Endothelial cell of umbilical vein (primary cell): ENCODE measurements at regions not wholly inside any gene's neighbourhood (a gene's known extent, or its start where the extent isn't known, plus 50 kb on each side); places are given as distances from the start of the nearest gene placed in this dataset.

ENCODE experiments used
- BruUV-seq: library from RNA; stranded (reverse); fragments of 400-500 nt; replicated peaks from 2 replicates; lab custom pipeline; 2021; lab: Mats Ljungman, UMichigan
- CTCF ChIA-PET: fragments of 300-600, 350-600 bp; sonication (Branson Sonifier 250); formaldehyde crosslinking; loops from one replicate; lab custom pipeline; 2021; ENCODE audit warnings: antibody characterized with exemption, inconsistent platforms; lab: Charles Lee
- POLR2A ChIA-PET: fragments of 300-600, 350-600 bp; sonication (Branson Sonifier 250); formaldehyde crosslinking; loops from one replicate; lab custom pipeline; 2021; ENCODE audit warnings: antibody characterized with exemption, inconsistent platforms; lab: Charles Lee
- DNase-seq: peaks from one replicate; pipeline ENCODE4 v3.0.0-alpha.2; 2011; ENCODE audit warnings: low read depth, low spot score
- FAIRE-seq: peaks from 2 replicates; lab custom pipeline; 2011; peaks lifted over from hg19 to GRCh38; lab: Jason Lieb, UNC
- H2AFZ ChIP-seq: 2 replicates; pipeline ENCODE4 v1.6.0; 2012; ENCODE audit warnings: low read depth, low read length, control low read depth, inconsistent platforms
- H3K27ac ChIP-seq: 2 replicates; pipeline ENCODE4 v1.5.1; 2011; ENCODE audit warnings: low read depth, mild to moderate bottlenecking, control low read depth, low read length, moderate library complexity; ENCODE audit not compliant: insufficient read depth
- H3K27me3 ChIP-seq, 2 experiments: 2 replicates each; pipeline versions ENCODE4 v1.6.0 to v1.6.1; 2011; ENCODE audit warnings: low read length in 2 of 2, mixed read lengths in 1 of 2; ENCODE audit not compliant: control insufficient read depth in 2 of 2, insufficient read depth in 2 of 2
- H3K36me3 ChIP-seq, 2 experiments: 2 replicates in 1 of 2; 3 replicates in 1 of 2; pipeline ENCODE4 v1.5.1; 2011; ENCODE audit warnings: low read length in 2 of 2, mild to moderate bottlenecking in 1 of 2, moderate library complexity in 1 of 2; ENCODE audit not compliant: control insufficient read depth in 2 of 2, insufficient read depth in 2 of 2; ENCODE audit errors: extremely low read depth in 1 of 2
- H3K4me1 ChIP-seq: 3 replicates; pipeline ENCODE4 v1.5.1; 2011; ENCODE audit warnings: mild to moderate bottlenecking, low read length; ENCODE audit not compliant: control insufficient read depth, insufficient read depth; ENCODE audit errors: extremely low read depth
- H3K4me2 ChIP-seq: 2 replicates; pipeline ENCODE4 v1.6.1; 2011; ENCODE audit warnings: low read length, control low read depth, mixed read lengths; ENCODE audit not compliant: insufficient read depth
- H3K4me3 ChIP-seq, 3 experiments: fragments of 200-600 bp in 1 of 3; sonication (generic), shearing (Covaris generic) in 1 of 3; replicated peaks in 1 of 3; 2 replicates each; pipeline ENCODE4 v1.5.1; 2011 to 2016; ENCODE audit warnings: control low read depth in 3 of 3, low read length in 3 of 3, mild to moderate bottlenecking in 2 of 3, inconsistent platforms in 1 of 3, low read depth in 1 of 3, moderate library complexity in 1 of 3; ENCODE audit not compliant: insufficient read depth in 1 of 3
- H3K79me2 ChIP-seq: 2 replicates; pipeline ENCODE4 v1.6.0; 2012; ENCODE audit warnings: low read length, inconsistent platforms; ENCODE audit not compliant: control insufficient read depth, insufficient read depth
- H3K9ac ChIP-seq: replicated peaks from 2 replicates; pipeline ENCODE3; 2011; ENCODE audit warnings: low read length, control low read depth; ENCODE audit not compliant: insufficient read depth; ENCODE audit errors: extremely low read depth
- H3K9me1 ChIP-seq: replicated peaks from 3 replicates; pipeline ENCODE4 v1.6.0; 2011; ENCODE audit warnings: mild to moderate bottlenecking, low read length; ENCODE audit not compliant: control insufficient read depth, insufficient read depth; ENCODE audit errors: extremely low read depth
- H3K9me3 ChIP-seq: replicated peaks from 2 replicates; pipeline ENCODE4 v1.5.1; 2012; ENCODE audit warnings: low read length, inconsistent platforms; ENCODE audit not compliant: control insufficient read depth, insufficient read depth
- H4K20me1 ChIP-seq: replicated peaks from 2 replicates; pipeline ENCODE3; 2011; ENCODE audit warnings: mild to moderate bottlenecking, low read length; ENCODE audit not compliant: control insufficient read depth, insufficient read depth; ENCODE audit errors: extremely low read depth
- CTCF ChIP-seq, 2 donors: IDR thresholded peaks; 1 replicate in 1 of 2; 2 replicates in 1 of 2; pipeline ENCODE4 v1.5.1; 2011; ENCODE audit warnings: low read length in 2 of 2, mild to moderate bottlenecking in 2 of 2, moderate library complexity in 2 of 2, control low read depth in 1 of 2, inconsistent platforms in 1 of 2, low read depth in 1 of 2; ENCODE audit not compliant: insufficient read depth in 1 of 2; ENCODE audit errors: extremely low read depth in 1 of 2
- EZH2 ChIP-seq: IDR thresholded peaks from 2 replicates; pipeline ENCODE4 v1.6.1; 2012; ENCODE audit warnings: borderline replicate concordance, low read depth, mild to moderate bottlenecking, moderate library complexity, low read length, inconsistent platforms; ENCODE audit not compliant: severe bottlenecking
- FOS ChIP-seq: IDR thresholded peaks from 2 replicates; pipeline ENCODE4 v1.6.1; 2011; ENCODE audit warnings: mild to moderate bottlenecking, low read length, moderate library complexity, borderline replicate concordance; ENCODE audit not compliant: insufficient read depth
- GATA2 ChIP-seq: IDR thresholded peaks from 2 replicates; pipeline ENCODE4 v1.7.0; 2011; ENCODE audit warnings: low read depth, mild to moderate bottlenecking, moderate library complexity, mixed read lengths, low read length; ENCODE audit not compliant: insufficient read length, insufficient read depth
- JUN ChIP-seq: IDR thresholded peaks from 2 replicates; pipeline ENCODE4 v1.6.1; 2011; ENCODE audit warnings: borderline replicate concordance, low read depth; ENCODE audit not compliant: insufficient read length, insufficient read depth
- MAX ChIP-seq: IDR thresholded peaks from 2 replicates; pipeline ENCODE4 v1.6.1; 2011; ENCODE audit not compliant: insufficient read depth, insufficient read length
- MYC ChIP-seq: IDR thresholded peaks from one replicate; pipeline ENCODE4 v1.6.1; 2011; ENCODE audit warnings: mild to moderate bottlenecking, low read depth, low read length
- POLR2A ChIP-seq: IDR thresholded peaks from 2 replicates; pipeline ENCODE4 v1.6.1; 2012; ENCODE audit warnings: low read depth, mild to moderate bottlenecking, control low read depth, low read length
- POLR2AphosphoS5 ChIP-seq: IDR thresholded peaks from 2 replicates; pipeline ENCODE4 v1.6.1; 2012; ENCODE audit warnings: low read depth, mild to moderate bottlenecking, control low read depth, low read length, moderate library complexity; ENCODE audit not compliant: insufficient read depth
- dilution Hi-C: fragments of 300-500 bp; cut with MboI; formaldehyde crosslinking; loops from one replicate; pipeline ENCODE4 v1.15.0; 2019; ENCODE audit warnings: low sequenced_read_pairs; ENCODE audit not compliant: extremely low pct_ligation_motif_present
- intact Hi-C: fragments of 100-400 bp; cut with micrococcal nuclease; formaldehyde crosslinking; loops from one replicate; pipeline ENCODE4 v1.10.0; 2022

- intact Hi-C loops (no loop called here), dilution Hi-C loops (no loop called here)
- Histone ChIP-seq H3K9ac (no peak overlapping the region), H3K27ac (no peak overlapping the region), H3K79me2 (no peaks in the 10 kb centered on the region), H2AFZ (no peak overlapping the region), H3K9me1 (no peaks in the 10 kb centered on the region), H3K27me3 (no peaks in the 10 kb centered on the region), H3K9me3 (peaks cover 9% of the 10 kb centered on the region), H4K20me1 (no peaks in the 10 kb centered on the region), H3K4me1 (no peaks in the 10 kb centered on the region), H3K4me2 (no peak overlapping the region), H3K36me3 (no peaks in the 10 kb centered on the region), H3K4me3 (no peak overlapping the region)
- TF ChIP-seq GATA2 (no peak), JUN (no peak), CTCF (IDR thresholded peaks at IDR 0.05; ENCODE audit: extremely low read depth in 1 of 2, insufficient read depth in 1 of 2, low read depth in 1 of 2, low read length in 2 of 2) (no peak), MAX (no peak), POLR2AphosphoS5 (no peak), FOS (no peak), POLR2A (no peak), MYC (no peak), EZH2 (no peak)
- no TSS peak for BruUV-seq
- FAIRE-seq (no peak), DNase-seq (no peak)
- ChIA-PET POLR2A (no interaction called here), CTCF (no interaction called here)
Measured at GRCh38 chr7:68314208-68314607, 1284.1 kb upstream of the AUTS2 start.
